HEK293 (cell line): ENCODE measurements at regions not wholly inside any gene's neighbourhood (a gene's known extent, or its start where the extent isn't known, plus 50 kb on each side); places are given as distances from the start of the nearest gene placed in this dataset.
A peak's percentile ranks its signal among the peaks of the same experiment; 100 is the strongest.

ENCODE experiments used
- CTCF ChIA-PET: fragments of 350-600 bp; formaldehyde crosslinking; extraction: SDS; loops from one replicate; lab custom pipeline; 2021; ENCODE audit warnings: antibody characterized with exemption; lab: Yijun Ruan, JAX
- POLR2A ChIA-PET: fragments of 300-600 bp; formaldehyde crosslinking; extraction: SDS; loops from one replicate; lab custom pipeline; 2020; ENCODE audit warnings: antibody characterized with exemption, inconsistent platforms; lab: Yijun Ruan, JAX
- H3K27ac ChIP-seq: fragments of 200-500 bp; sonication (Bioruptor generic); 2 replicates; pipeline ENCODE4 v1.5.1; 2014; ENCODE audit warnings: low read depth, low read length, control low read depth, inconsistent platforms; ENCODE audit errors: extremely low read depth
- H3K36me3 ChIP-seq, 2 experiments: fragments of 200-500 bp in 1 of 2; sonication (Bioruptor generic) in 1 of 2; 1 replicate in 1 of 2; 2 replicates in 1 of 2; pipeline ENCODE4 v1.5.1; 2014 to 2017; ENCODE audit warnings: inconsistent platforms in 2 of 2, low read length in 2 of 2; ENCODE audit not compliant: control insufficient read depth in 2 of 2, insufficient read depth in 1 of 2
- H3K4me1 ChIP-seq: fragments of 200-500 bp; sonication (Bioruptor generic); 2 replicates; pipeline ENCODE4 v1.5.1; 2014; ENCODE audit warnings: mild to moderate bottlenecking, low read length, inconsistent platforms; ENCODE audit not compliant: control insufficient read depth, insufficient read depth
- H3K4me3 ChIP-seq: 2 replicates; pipeline ENCODE4 v1.5.1; 2011; ENCODE audit warnings: low read depth, mild to moderate bottlenecking, control low read depth, low read length, moderate library complexity
- H3K9me3 ChIP-seq: fragments of 200-500 bp; sonication (Bioruptor generic); 2 replicates; pipeline ENCODE4 v1.5.1; 2014; ENCODE audit warnings: low read depth, low read length, inconsistent platforms; ENCODE audit not compliant: control insufficient read depth, insufficient read depth
- ATF2 ChIP-seq: fragments of 450-650 bp; formaldehyde crosslinking; IDR thresholded peaks from 2 replicates; pipeline ENCODE4 v1.5.1; 2016; ENCODE audit warnings: missing biosample characterization, missing genetic modification characterization, low read depth
- FEZF1 ChIP-seq: fragments of 450-650 bp; formaldehyde crosslinking; IDR thresholded peaks from 2 replicates; pipeline ENCODE4 v1.5.1; 2016; ENCODE audit warnings: missing biosample characterization, missing genetic modification characterization
- GLIS2 ChIP-seq: fragments of 450-650 bp; formaldehyde crosslinking; IDR thresholded peaks from 2 replicates; pipeline ENCODE4 v1.5.1; 2016; ENCODE audit warnings: missing biosample characterization, missing genetic modification characterization
- HOXC10 ChIP-seq: sonication (generic); formaldehyde crosslinking; IDR thresholded peaks from 2 replicates; pipeline ENCODE4 v1.8.1; 2023; ENCODE audit warnings: mild to moderate bottlenecking, missing genetic modification reagents
- HOXD13 ChIP-seq: sonication (generic); formaldehyde crosslinking; IDR thresholded peaks from 2 replicates; pipeline ENCODE4 v1.8.0; 2022; ENCODE audit warnings: missing genetic modification reagents, borderline replicate concordance
- MYNN ChIP-seq: fragments of 450-650 bp; formaldehyde crosslinking; IDR thresholded peaks from 2 replicates; pipeline ENCODE4 v1.5.1; 2016; ENCODE audit warnings: missing biosample characterization, missing genetic modification characterization, borderline replicate concordance
- OVOL3 ChIP-seq: fragments of 450-650 bp; formaldehyde crosslinking; IDR thresholded peaks from 2 replicates; pipeline ENCODE4 v1.5.1; 2016; ENCODE audit warnings: missing biosample characterization, missing genetic modification characterization
- REPIN1 ChIP-seq: fragments of 450-650 bp; formaldehyde crosslinking; IDR thresholded peaks from 2 replicates; pipeline ENCODE4 v1.5.1; 2017; ENCODE audit warnings: missing biosample characterization, missing genetic modification characterization, low read depth
- SP7 ChIP-seq: fragments of 450-650 bp; formaldehyde crosslinking; IDR thresholded peaks from 2 replicates; pipeline ENCODE4 v1.5.1; 2016; ENCODE audit warnings: missing biosample characterization, missing genetic modification characterization
- WT1 ChIP-seq: fragments of 450-650 bp; formaldehyde crosslinking; IDR thresholded peaks from 2 replicates; pipeline ENCODE4 v1.5.1; 2016; ENCODE audit warnings: missing biosample characterization, missing genetic modification characterization
- YY2 ChIP-seq: fragments of 450-650 bp; formaldehyde crosslinking; IDR thresholded peaks from 2 replicates; pipeline ENCODE4 v1.5.1; 2016; ENCODE audit warnings: missing biosample characterization, missing genetic modification characterization
- ZBTB21 ChIP-seq: fragments of 450-650 bp; formaldehyde crosslinking; IDR thresholded peaks from 2 replicates; pipeline ENCODE4 v1.5.1; 2017; ENCODE audit warnings: missing biosample characterization, missing genetic modification characterization
- ZBTB48 ChIP-seq: fragments of 450-650 bp; formaldehyde crosslinking; IDR thresholded peaks from 2 replicates; pipeline ENCODE4 v1.5.1; 2016; ENCODE audit warnings: missing biosample characterization, missing genetic modification characterization
- ZBTB49 ChIP-seq: fragments of 450-650 bp; formaldehyde crosslinking; IDR thresholded peaks from 2 replicates; pipeline ENCODE4 v1.5.1; 2016; ENCODE audit warnings: missing biosample characterization, missing genetic modification characterization, low read depth
- ZBTB8A ChIP-seq: fragments of 450-650 bp; formaldehyde crosslinking; IDR thresholded peaks from 2 replicates; pipeline ENCODE4 v1.5.1; 2016; ENCODE audit warnings: missing biosample characterization, missing genetic modification characterization
- ZEB2 ChIP-seq: fragments of 450-650 bp; formaldehyde crosslinking; IDR thresholded peaks from 2 replicates; pipeline ENCODE4 v1.5.1; 2016; ENCODE audit warnings: missing biosample characterization, missing genetic modification characterization
- ZFP69B ChIP-seq: fragments of 450-650 bp; formaldehyde crosslinking; IDR thresholded peaks from 2 replicates; pipeline ENCODE4 v1.5.1; 2016; ENCODE audit warnings: missing biosample characterization, missing genetic modification characterization
- ZNF239 ChIP-seq: fragments of 450-650 bp; formaldehyde crosslinking; IDR thresholded peaks from 2 replicates; pipeline ENCODE4 v1.5.1; 2016; ENCODE audit warnings: missing biosample characterization, missing genetic modification characterization
- ZNF366 ChIP-seq: fragments of 450-650 bp; formaldehyde crosslinking; conservative IDR thresholded peaks from 2 replicates; pipeline ENCODE4 v1.5.1; 2016; ENCODE audit warnings: missing biosample characterization, missing genetic modification characterization
- ZNF394 ChIP-seq: fragments of 450-650 bp; formaldehyde crosslinking; IDR thresholded peaks from 2 replicates; pipeline ENCODE4 v1.5.1; 2016; ENCODE audit warnings: missing biosample characterization, missing genetic modification characterization, mild to moderate bottlenecking, moderate library complexity, borderline replicate concordance
- ZNF416 ChIP-seq: fragments of 450-650 bp; formaldehyde crosslinking; IDR thresholded peaks from 2 replicates; pipeline ENCODE4 v1.5.1; 2016; ENCODE audit warnings: missing biosample characterization, missing genetic modification characterization
- ZNF548 ChIP-seq: fragments of 450-650 bp; formaldehyde crosslinking; IDR thresholded peaks from 2 replicates; pipeline ENCODE4 v1.5.1; 2016; ENCODE audit warnings: missing biosample characterization, missing genetic modification characterization
- ZNF555 ChIP-seq: fragments of 450-650 bp; formaldehyde crosslinking; conservative IDR thresholded peaks from 2 replicates; pipeline ENCODE4 v1.5.1; 2017; ENCODE audit warnings: missing biosample characterization, mild to moderate bottlenecking, missing genetic modification characterization, inconsistent platforms
- ZNF558 ChIP-seq: fragments of 450-650 bp; formaldehyde crosslinking; IDR thresholded peaks from 2 replicates; pipeline ENCODE4 v1.5.1; 2016; ENCODE audit warnings: missing biosample characterization, missing genetic modification characterization
- ZNF677 ChIP-seq: fragments of 450-650 bp; IDR thresholded peaks from 2 replicates; pipeline ENCODE4 v1.5.0; 2018; ENCODE audit warnings: missing biosample characterization, mild to moderate bottlenecking, missing genetic modification characterization, moderate library complexity
- ZNF768 ChIP-seq: fragments of 450-650 bp; formaldehyde crosslinking; IDR thresholded peaks from 2 replicates; pipeline ENCODE4 v1.5.1; 2018; ENCODE audit warnings: missing biosample characterization, mild to moderate bottlenecking, missing genetic modification characterization
- ZNF776 ChIP-seq: fragments of 450-650 bp; formaldehyde crosslinking; IDR thresholded peaks from 2 replicates; pipeline ENCODE4 v1.5.0; 2017; ENCODE audit warnings: missing biosample characterization, missing genetic modification characterization, borderline replicate concordance
- ZNF777 ChIP-seq: fragments of 450-650 bp; formaldehyde crosslinking; IDR thresholded peaks from 2 replicates; pipeline ENCODE4 v1.5.1; 2017; ENCODE audit warnings: missing biosample characterization, missing genetic modification characterization, borderline replicate concordance
- ZNF843 ChIP-seq: fragments of 450-650 bp; formaldehyde crosslinking; IDR thresholded peaks from 2 replicates; pipeline ENCODE4 v1.5.1; 2016; ENCODE audit warnings: missing biosample characterization, missing genetic modification characterization
- ZSCAN16 ChIP-seq: fragments of 450-650 bp; formaldehyde crosslinking; IDR thresholded peaks from 2 replicates; pipeline ENCODE4 v1.5.1; 2016; ENCODE audit warnings: missing biosample characterization, missing genetic modification characterization

GRCh38 chr7:84422790-84423189, 228.2 kb upstream of the SEMA3A start:
- no peak overlapping the region for H3K4me3 ChIP-seq
- no peaks in the 10 kb centered on the region for H3K9me3 ChIP-seq
- TF ChIP-seq GLIS2 (tag by site-specific recombination) (no peak), ZEB2 (tag by site-specific recombination) (no peak), HOXC10 (CRISPR knock-in tag) (no peak), OVOL3 (tag by site-specific recombination) (no peak), ZNF558 (tag by site-specific recombination) (no peak), ATF2 (no peak), ZNF548 (tag by site-specific recombination) (no peak), ZNF777 (tag by site-specific recombination) (no peak), ZNF768 (tag by site-specific recombination) (no peak), ZNF555 (tag by site-specific recombination) (no peak), ZBTB21 (tag by site-specific recombination) (no peak), ZBTB49 (tag by site-specific recombination) (no peak), WT1 (no peak), YY2 (tag by site-specific recombination) (no peak), MYNN (tag by site-specific recombination) (no peak), REPIN1 (tag by site-specific recombination) (no peak), ZSCAN16 (tag by site-specific recombination) (no peak), FEZF1 (tag by site-specific recombination) (no peak)
- H3K4me1 ChIP-seq: no peaks in the 10 kb centered on the region
- no peaks in the 10 kb centered on the region for H3K36me3 ChIP-seq
- H3K27ac ChIP-seq: no peak overlapping the region
- ChIA-PET POLR2A (no interaction called here), CTCF (no interaction called here)

- ChIA-PET CTCF (interaction anchor here (0.9 kb wide), 1 partner anchor 610 kb away, joined by 4 read pairs; no protein-coding TSS in a partner anchor), POLR2A (interaction anchor here (1.4 kb wide), 1 partner anchor 217 kb away, joined by 6 read pairs; the partner anchor contains the start of gene SEMA3A)
- Histone ChIP-seq H3K27ac (no peak overlapping the region), H3K4me3 (no peak overlapping the region), H3K4me1 (peaks cover 9% of the 10 kb centered on the region), H3K9me3 (no peaks in the 10 kb centered on the region), H3K36me3 (no peaks in the 10 kb centered on the region)
- TF ChIP-seq ZNF776 (no peak), ZNF239 (tag by site-specific recombination) (no peak), ZNF677 (tag by site-specific recombination) (no peak), HOXD13 (CRISPR knock-in tag) (peak; percentile 86; the same call in 1 of the 2 replicates), ZBTB48 (no peak), SP7 (tag by site-specific recombination) (peak; percentile 85), ZNF416 (tag by site-specific recombination) (no peak), ZNF394 (no peak), ZBTB8A (tag by site-specific recombination) (no peak), ZFP69B (tag by site-specific recombination) (no peak), ZNF366 (tag by site-specific recombination) (0 out of 2 replicates have a peak, but pooled peaks have one; percentile 35), ZEB2 (tag by site-specific recombination) (no peak), ZNF843 (tag by site-specific recombination) (peak; percentile 56; the same call in 1 of the 2 replicates)
These were observed 217.8 kb upstream of the SEMA3A start for GRCh38 chr7:84412161-84412969.
